Activated CD8-positive, alpha-beta T cell treated with anti-CD3 and anti-CD28 coated beads for 36 hours (primary cell): ENCODE measurements at regions not wholly inside any gene's neighbourhood (a gene's known extent, or its start where the extent isn't known, plus 50 kb on each side); places are given as distances from the start of the nearest gene placed in this dataset.
"Not testable (repeated sequence)": the region's sequence is repeated elsewhere in the genome, so short reads cannot be mapped to it uniquely, and the experiment has no call there.

Experiments
- ATAC-seq: fragments of 200-7000 bp; cut with Tn5 transposase; one replicate; pipeline ENCODE4 v1.10.0; 2021; ENCODE audit warnings: mild to moderate bottlenecking, moderate library complexity
- CTCF ChIA-PET: fragments of 350-600 bp; sonication (Branson Sonifier 250); formaldehyde crosslinking; loops from one replicate; lab custom pipeline; 2021; ENCODE audit warnings: antibody characterized with exemption; lab: Charles Lee
- POLR2A ChIA-PET: fragments of 350-600 bp; sonication (Branson Sonifier 250); formaldehyde crosslinking; loops from one replicate; lab custom pipeline; 2021; ENCODE audit warnings: antibody characterized with exemption; lab: Charles Lee
- DNase-seq: peaks from one replicate; pipeline ENCODE4 v3.0.0-alpha.2; 2020
- H3K27ac Mint-ChIP-seq: one replicate; pipeline ENCODE4 v1.8.0; 2021; ENCODE audit warnings: mild to moderate bottlenecking, mixed read lengths
- H3K27me3 Mint-ChIP-seq: one replicate; pipeline ENCODE4 v1.8.0; 2021; ENCODE audit warnings: mixed read lengths
- H3K36me3 Mint-ChIP-seq: one replicate; pipeline ENCODE4 v1.8.0; 2021; ENCODE audit warnings: low read depth, mixed read lengths
- H3K4me1 Mint-ChIP-seq: one replicate; pipeline ENCODE4 v1.8.0; 2021; ENCODE audit warnings: low read depth, mixed read lengths
- H3K4me3 Mint-ChIP-seq: one replicate; pipeline ENCODE4 v1.8.0; 2021; ENCODE audit warnings: mild to moderate bottlenecking, moderate library complexity, mixed read lengths
- H3K9me3 Mint-ChIP-seq: one replicate; pipeline ENCODE4 v1.8.0; 2021; ENCODE audit warnings: mixed read lengths
- CTCF ChIP-seq: fragments of 200-600 bp; IDR thresholded peaks from one replicate; pipeline ENCODE4 v1.8.0; 2022; ENCODE audit warnings: antibody characterized with exemption, mild to moderate bottlenecking
- intact Hi-C: fragments of 100-400 bp; cut with micrococcal nuclease; formaldehyde crosslinking; loops from one replicate; pipeline ENCODE4 v1.10.0; 2022

GRCh38 chr3:94401466-94401865 is 338.6 kb downstream of the NSUN3 start:
- Mint-ChIP-seq H3K4me3 (no peak overlapping the region), H3K36me3 (no peaks in the 10 kb centered on the region), H3K27ac (no peak overlapping the region), H3K27me3 (no peaks in the 10 kb centered on the region), H3K9me3 (no peaks in the 10 kb centered on the region), H3K4me1 (no peaks in the 10 kb centered on the region)
- TF ChIP-seq CTCF, result no peak
- no peak for DNase-seq
- ChIA-PET POLR2A (no interaction called here), CTCF (no interaction called here)
- intact Hi-C loops, result no loop called here
- no peak for ATAC-seq

- Mint-ChIP-seq H3K4me1 (no peaks in the 10 kb centered on the region), H3K36me3 (no peaks in the 10 kb centered on the region), H3K9me3 (no peaks in the 10 kb centered on the region), H3K4me3 (no peak overlapping the region), H3K27me3 (no peaks in the 10 kb centered on the region), H3K27ac (no peak overlapping the region)
- intact Hi-C loops, result no loop called here
- ChIA-PET POLR2A (no interaction called here), CTCF (no interaction called here)
- no peak for TF ChIP-seq CTCF
- ATAC-seq (no peak), DNase-seq (no peak)
Observed at GRCh38 chr3:94402126-94402525, 339.3 kb downstream of the NSUN3 start.

- Mint-ChIP-seq H3K9me3 (no peaks in the 10 kb centered on the region), H3K4me3 (no peak overlapping the region), H3K36me3 (no peaks in the 10 kb centered on the region), H3K27ac (no peak overlapping the region), H3K27me3 (no peaks in the 10 kb centered on the region), H3K4me1 (no peaks in the 10 kb centered on the region)
- no peak for DNase-seq
- POLR2A ChIA-PET, result no interaction called here
- intact Hi-C loops, result no loop called here
- no peak for TF ChIP-seq CTCF
- ATAC-seq, result no peak
- CTCF ChIA-PET, result no interaction called here
Observed at GRCh38 chr3:94405258-94406035, 342.6 kb downstream of the NSUN3 start.

GRCh38 chr3:94406595-94406994 is 343.7 kb downstream of the NSUN3 start:
- no peak for TF ChIP-seq CTCF
- CTCF ChIA-PET, result no interaction called here
- Mint-ChIP-seq H3K4me1 (no peaks in the 10 kb centered on the region), H3K36me3 (no peaks in the 10 kb centered on the region), H3K9me3 (no peaks in the 10 kb centered on the region), H3K27ac (no peak overlapping the region), H3K27me3 (no peaks in the 10 kb centered on the region), H3K4me3 (no peak overlapping the region)
- DNase-seq, result no peak
- intact Hi-C loops, result no loop called here
- ATAC-seq, result no peak
- POLR2A ChIA-PET, result no interaction called here

GRCh38 chr3:94412936-94413335 is 350.1 kb downstream of the NSUN3 start:
- H3K4me3 Mint-ChIP-seq, H3K4me1 Mint-ChIP-seq, ATAC-seq, DNase-seq, H3K27me3 Mint-ChIP-seq, intact Hi-C loops, H3K9me3 Mint-ChIP-seq, H3K36me3 Mint-ChIP-seq, POLR2A ChIA-PET, H3K27ac Mint-ChIP-seq: not testable (repeated sequence)
- CTCF ChIA-PET, result interaction anchor here (0.7 to 1.1 kb wide), 2 partner anchors 14 to 20 kb away, joined by 3 read pairs; no protein-coding TSS in a partner anchor
